Coronary artery (tissue), 2 donors: ENCODE measurements at regions not wholly inside any gene's neighbourhood (a gene's known extent, or its start where the extent isn't known, plus 50 kb on each side); places are given as distances from the start of the nearest gene placed in this dataset.

Source experiments
- DNase-seq: peaks from one replicate; pipeline ENCODE4 v3.0.0-alpha.2; 2017; ENCODE audit warnings: low spot score
- H3K27ac ChIP-seq, 2 donors: fragments of 200-600 bp; sonication (generic); one replicate each; pipeline ENCODE4 v1.5.1; 2016 to 2019
- H3K4me3 ChIP-seq: fragments of 200-600 bp; sonication (generic); 2 replicates; pipeline ENCODE4 v1.5.1; 2016; ENCODE audit warnings: mild to moderate bottlenecking, moderate library complexity
- CTCF ChIP-seq: fragments of 200-600 bp; sonication (generic); IDR thresholded peaks from one replicate; pipeline ENCODE4 v1.5.1; 2019; ENCODE audit warnings: antibody characterized with exemption

GRCh38 chr17:63189930-63190329, 223.9 kb downstream of the TANC2 start:
- no peak for TF ChIP-seq CTCF
- no peak overlapping the region for H3K4me3 ChIP-seq
- no peak for DNase-seq
- H3K27ac ChIP-seq = no peak overlapping the region

GRCh38 chr17:63190821-63191370, 224.9 kb downstream of the TANC2 start:
- DNase-seq = no peak
- Histone ChIP-seq H3K27ac (no peak overlapping the region), H3K4me3 (no peak overlapping the region)
- TF ChIP-seq CTCF = no peak

DNA sequence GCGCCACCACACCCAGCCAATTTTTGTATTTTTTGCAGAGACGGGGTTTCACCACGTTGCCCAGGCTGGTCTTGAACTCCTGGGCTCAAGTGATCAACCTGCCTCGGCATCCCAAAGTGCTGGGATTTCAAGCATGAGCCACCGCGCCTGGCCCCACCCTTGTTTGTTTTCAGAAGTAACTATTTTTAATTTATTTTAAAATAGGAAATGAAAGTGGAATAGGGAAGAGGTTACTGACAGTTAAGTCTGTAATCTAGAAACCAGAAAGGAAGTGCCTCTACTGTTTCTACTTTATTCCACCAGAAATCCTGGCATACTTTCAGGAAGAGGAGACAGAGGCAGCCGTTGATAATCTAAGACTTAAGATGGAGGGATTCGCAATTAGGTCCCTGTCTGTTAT, 225.6 kb downstream of the TANC2 start:
- Histone ChIP-seq H3K27ac (no peak overlapping the region), H3K4me3 (no peak overlapping the region)
- TF ChIP-seq CTCF = no peak
- DNase-seq = no peak

DNA sequence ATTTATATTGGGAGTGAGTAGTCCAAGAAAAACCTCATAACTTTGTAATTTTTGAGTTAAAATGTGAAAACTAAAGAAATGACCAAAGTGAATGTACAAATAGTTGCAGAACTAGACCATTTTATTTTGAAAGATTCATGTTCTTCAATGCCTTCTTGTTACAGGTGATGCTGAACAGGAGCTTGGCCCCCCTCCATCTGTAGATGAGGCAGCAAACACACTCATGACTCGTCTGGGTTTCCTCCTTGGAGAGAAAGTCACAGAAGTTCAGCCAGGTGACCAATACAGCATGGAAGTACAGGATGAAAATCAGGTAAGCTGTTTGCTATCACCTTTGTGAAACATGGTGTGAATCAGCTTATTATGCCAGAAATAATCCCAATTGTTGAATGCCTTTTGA, 227.8 kb downstream of the TANC2 start:
- H3K4me3 ChIP-seq = no peak overlapping the region
- TF ChIP-seq CTCF = no peak
- no peak for DNase-seq
- no peak overlapping the region for H3K27ac ChIP-seq

DNA sequence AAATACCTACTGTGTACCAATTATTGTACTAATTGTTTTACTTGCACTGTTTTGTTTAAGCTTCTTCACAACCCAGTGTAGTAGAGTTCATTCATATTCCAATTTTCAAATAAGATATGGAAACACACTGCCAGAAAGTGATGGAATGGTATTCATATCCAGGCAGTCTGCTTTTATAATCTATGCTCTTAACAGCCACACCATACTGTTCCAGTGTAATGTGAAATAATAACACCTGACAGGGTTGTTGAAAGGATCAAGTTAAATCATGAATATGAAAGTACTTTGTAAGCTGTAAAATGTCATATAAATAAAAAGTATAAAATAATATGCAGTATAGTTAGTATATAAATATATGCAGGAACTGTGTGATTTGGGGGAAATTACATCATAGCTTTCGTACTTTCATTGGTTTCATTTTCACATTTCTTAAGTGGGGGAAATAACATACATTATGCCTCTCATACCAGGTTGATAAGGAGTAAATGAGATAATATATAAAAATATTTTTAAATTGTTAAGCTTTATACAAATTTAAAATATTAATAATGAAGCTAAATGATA, 230.8 kb downstream of the TANC2 start:
- TF ChIP-seq CTCF = no peak
- no peak overlapping the region for H3K27ac ChIP-seq
- DNase-seq = no peak
- no peak overlapping the region for H3K4me3 ChIP-seq

DNA sequence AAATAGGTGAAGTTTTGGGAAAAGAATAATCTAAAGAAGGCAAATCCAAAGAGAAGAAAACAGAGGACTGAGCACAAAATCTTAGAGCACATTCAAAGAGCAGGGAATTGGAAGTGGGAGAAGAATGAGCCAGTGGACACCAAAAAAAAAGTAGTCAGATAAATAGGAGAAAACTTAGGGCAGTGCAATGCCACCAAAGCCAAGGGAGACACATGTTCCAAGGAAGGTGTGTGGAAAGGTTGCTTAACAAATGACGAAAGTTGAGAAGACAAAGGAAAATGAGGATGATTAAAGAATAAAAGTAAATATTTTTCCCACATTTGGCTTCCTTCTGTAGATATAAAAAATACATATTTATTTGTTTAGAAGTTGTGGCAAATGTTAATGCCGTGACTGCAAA, 237.6 kb downstream of the TANC2 start:
- Histone ChIP-seq H3K4me3 (no peak overlapping the region), H3K27ac (no peak overlapping the region)
- TF ChIP-seq CTCF = no peak
- no peak for DNase-seq

DNA sequence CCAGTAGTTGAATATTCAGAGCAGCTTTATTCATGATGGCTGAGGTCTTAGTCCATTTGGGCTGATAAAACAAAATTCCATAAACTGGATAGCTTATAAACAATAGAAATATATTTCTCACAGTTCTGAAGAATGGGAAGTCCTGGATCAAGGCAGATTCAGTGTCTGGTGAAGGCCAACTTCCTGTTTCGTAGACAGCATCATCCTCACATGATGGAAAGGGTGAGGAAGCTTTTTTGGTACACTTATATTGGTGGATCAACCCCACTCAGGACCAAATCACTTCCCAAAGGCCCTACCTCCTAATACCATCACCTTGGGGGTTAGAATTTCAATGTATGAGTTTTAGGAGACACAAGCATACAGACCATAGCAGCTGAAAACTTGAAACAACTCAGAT, 224.2 kb downstream of the CYB561 start:
- Histone ChIP-seq H3K27ac (no peak overlapping the region), H3K4me3 (no peak overlapping the region)
- no peak for TF ChIP-seq CTCF
- no peak for DNase-seq
